Testis (tissue), 2 donors: ENCODE measurements at regions not wholly inside any gene's neighbourhood (a gene's known extent, or its start where the extent isn't known, plus 50 kb on each side); places are given as distances from the start of the nearest gene placed in this dataset.

Experiments used
- DNase-seq: peaks from one replicate; pipeline ENCODE4 v3.0.0-alpha.2; 2019
- H3K27ac ChIP-seq, 2 donors: fragments of 200-600 bp; sonication (generic); one replicate each; pipeline ENCODE4 v1.5.1; 2019
- H3K27me3 ChIP-seq: fragments of 200-600 bp; sonication (generic); one replicate; pipeline ENCODE4 v1.5.1; 2019
- H3K36me3 ChIP-seq: fragments of 200-600 bp; sonication (generic); one replicate; pipeline ENCODE4 v1.5.1; 2017; ENCODE audit warnings: low read depth; ENCODE audit errors: missing control alignments
- H3K4me1 ChIP-seq: fragments of 200-600 bp; sonication (generic); one replicate; pipeline ENCODE4 v1.5.1; 2019
- H3K4me3 ChIP-seq, 2 donors: fragments of 200-600 bp; sonication (generic); one replicate each; pipeline ENCODE4 v1.5.1; 2017 to 2019
- H3K9me3 ChIP-seq: fragments of 200-600 bp; sonication (generic); one replicate; pipeline ENCODE4 v1.5.1; 2017
- POLR2A ChIP-seq: fragments of 450-650 bp; IDR thresholded peaks from one replicate; pipeline ENCODE4 v1.6.1; 2017; ENCODE audit warnings: antibody characterized with exemption, mild to moderate bottlenecking, moderate library complexity
- WGBS, 2 donors: methylation state at CpG; one replicate each; pipeline ENCODE4 v1.1.5; 2018; 5-methylcytosine and 5-hydroxymethylcytosine counted together
- intact Hi-C: fragments of 100-400 bp; cut with DNase I; formaldehyde crosslinking; loops from one replicate; pipeline ENCODE4 v1.15.1; 2023; ENCODE audit warnings: low total_unique reads
- TF ChIP-seq, protein P1 (sequence below), 3 experiments: fragments of 450-650 bp in 2 of 3; fragments of 200-600 bp in 1 of 3; sonication (generic) in 1 of 3; IDR thresholded peaks; one replicate each; pipeline ENCODE4 v1.5.1; 2016 to 2019; ENCODE audit warnings: antibody characterized with exemption in 3 of 3, mild to moderate bottlenecking in 2 of 3, moderate library complexity in 1 of 3

- TF ChIP-seq, protein P1, sequence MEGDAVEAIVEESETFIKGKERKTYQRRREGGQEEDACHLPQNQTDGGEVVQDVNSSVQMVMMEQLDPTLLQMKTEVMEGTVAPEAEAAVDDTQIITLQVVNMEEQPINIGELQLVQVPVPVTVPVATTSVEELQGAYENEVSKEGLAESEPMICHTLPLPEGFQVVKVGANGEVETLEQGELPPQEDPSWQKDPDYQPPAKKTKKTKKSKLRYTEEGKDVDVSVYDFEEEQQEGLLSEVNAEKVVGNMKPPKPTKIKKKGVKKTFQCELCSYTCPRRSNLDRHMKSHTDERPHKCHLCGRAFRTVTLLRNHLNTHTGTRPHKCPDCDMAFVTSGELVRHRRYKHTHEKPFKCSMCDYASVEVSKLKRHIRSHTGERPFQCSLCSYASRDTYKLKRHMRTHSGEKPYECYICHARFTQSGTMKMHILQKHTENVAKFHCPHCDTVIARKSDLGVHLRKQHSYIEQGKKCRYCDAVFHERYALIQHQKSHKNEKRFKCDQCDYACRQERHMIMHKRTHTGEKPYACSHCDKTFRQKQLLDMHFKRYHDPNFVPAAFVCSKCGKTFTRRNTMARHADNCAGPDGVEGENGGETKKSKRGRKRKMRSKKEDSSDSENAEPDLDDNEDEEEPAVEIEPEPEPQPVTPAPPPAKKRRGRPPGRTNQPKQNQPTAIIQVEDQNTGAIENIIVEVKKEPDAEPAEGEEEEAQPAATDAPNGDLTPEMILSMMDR (IDR thresholded peaks at IDR 0.05), result no peak
- TF ChIP-seq POLR2A, result no peak
- H3K4me1 ChIP-seq, result no peaks in the 10 kb centered on the region
- no peaks in the 10 kb centered on the region for H3K36me3 ChIP-seq
- no peak for DNase-seq
- H3K9me3 ChIP-seq, result no peaks in the 10 kb centered on the region
- intact Hi-C loops, result no loop called here
- H3K27me3 ChIP-seq, result no peaks in the 10 kb centered on the region
- H3K4me3 ChIP-seq, result no peak overlapping the region
- no peak overlapping the region for H3K27ac ChIP-seq
- 37 to 40% methylated on average over 2 of the region's 2 CpGs for WGBS, 2 donors
Observed at GRCh38 chr4:92235731-92236130, 68.0 kb upstream of the GRID2 start.

DNA sequence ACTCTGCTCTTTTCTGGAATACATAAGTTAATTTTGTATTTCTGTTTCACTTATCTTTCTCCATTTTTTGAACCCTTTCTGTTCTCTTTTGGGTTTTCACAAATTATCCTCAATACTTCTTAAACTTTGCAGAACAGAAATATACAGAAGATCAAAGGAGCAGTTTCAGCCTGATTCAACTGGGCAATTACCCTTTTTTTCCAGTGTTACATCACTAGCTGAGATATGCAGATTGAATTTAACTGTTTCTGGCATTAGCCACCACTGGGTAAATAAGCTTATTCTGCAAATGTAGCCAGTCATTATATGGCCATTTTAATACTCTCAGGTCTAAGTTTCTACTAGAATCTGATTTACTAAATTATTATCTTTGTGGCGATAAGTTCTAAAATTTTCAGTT, 66.9 kb upstream of the GRID2 start:
- DNase-seq, result no peak
- 97 to 98% methylated on average over 1 of the region's 1 CpG for WGBS, 2 donors
- TF ChIP-seq, protein P1 (IDR thresholded peaks at IDR 0.05), result no peak
- no peak for TF ChIP-seq POLR2A
- H3K4me3 ChIP-seq, result no peak overlapping the region
- no peaks in the 10 kb centered on the region for H3K36me3 ChIP-seq
- H3K9me3 ChIP-seq, result no peaks in the 10 kb centered on the region
- intact Hi-C loops, result no loop called here
- H3K27ac ChIP-seq, result no peak overlapping the region
- H3K4me1 ChIP-seq, result no peaks in the 10 kb centered on the region
- H3K27me3 ChIP-seq, result no peaks in the 10 kb centered on the region

GRCh38 chr4:92237559-92237958, 66.2 kb upstream of the GRID2 start:
- no peak overlapping the region for H3K27ac ChIP-seq
- TF ChIP-seq, protein P1 (IDR thresholded peaks at IDR 0.05), result no peak
- no peak for TF ChIP-seq POLR2A
- H3K27me3 ChIP-seq, result no peaks in the 10 kb centered on the region
- no peaks in the 10 kb centered on the region for H3K4me1 ChIP-seq
- intact Hi-C loops, result no loop called here
- no peak overlapping the region for H3K4me3 ChIP-seq
- H3K36me3 ChIP-seq, result no peaks in the 10 kb centered on the region
- no peaks in the 10 kb centered on the region for H3K9me3 ChIP-seq
- DNase-seq, result no peak

GRCh38 chr4:92241094-92241493, 62.7 kb upstream of the GRID2 start:
- Histone ChIP-seq H3K27me3 (no peaks in the 10 kb centered on the region), H3K4me1 (no peaks in the 10 kb centered on the region), H3K36me3 (no peaks in the 10 kb centered on the region), H3K4me3 (no peak overlapping the region), H3K27ac (no peak overlapping the region), H3K9me3 (no peaks in the 10 kb centered on the region)
- 87% methylated on average over 2 of the region's 2 CpGs for WGBS, 2 donors
- intact Hi-C loops, result no loop called here
- no peak for DNase-seq
- TF ChIP-seq POLR2A, result no peak
- TF ChIP-seq, protein P1 (IDR thresholded peaks at IDR 0.05), result no peak

- Histone ChIP-seq H3K9me3 (no peaks in the 10 kb centered on the region), H3K36me3 (no peaks in the 10 kb centered on the region), H3K4me3 (no peak overlapping the region), H3K4me1 (no peaks in the 10 kb centered on the region), H3K27ac (no peak overlapping the region), H3K27me3 (no peaks in the 10 kb centered on the region)
- intact Hi-C loops, result no loop called here
- no peak for DNase-seq
- no peak for TF ChIP-seq POLR2A
- TF ChIP-seq, protein P1 (IDR thresholded peaks at IDR 0.05), result no peak
Observed at GRCh38 chr4:92246384-92246783, 57.4 kb upstream of the GRID2 start.
